Bone marrow (tissue), 2 donors: ENCODE measurements at regions not wholly inside any gene's neighbourhood (a gene's known extent, or its start where the extent isn't known, plus 50 kb on each side); places are given as distances from the start of the nearest gene placed in this dataset.

Experiments used
- DNase-seq, 2 donors: peaks; one replicate each; lab custom pipeline; 2025; lab: John Stamatoyannopoulos, UW

GRCh38 chr16:88320947-88321634, 61.7 kb upstream of the ZNF469 start:
- DNase-seq, result no peak

DNA sequence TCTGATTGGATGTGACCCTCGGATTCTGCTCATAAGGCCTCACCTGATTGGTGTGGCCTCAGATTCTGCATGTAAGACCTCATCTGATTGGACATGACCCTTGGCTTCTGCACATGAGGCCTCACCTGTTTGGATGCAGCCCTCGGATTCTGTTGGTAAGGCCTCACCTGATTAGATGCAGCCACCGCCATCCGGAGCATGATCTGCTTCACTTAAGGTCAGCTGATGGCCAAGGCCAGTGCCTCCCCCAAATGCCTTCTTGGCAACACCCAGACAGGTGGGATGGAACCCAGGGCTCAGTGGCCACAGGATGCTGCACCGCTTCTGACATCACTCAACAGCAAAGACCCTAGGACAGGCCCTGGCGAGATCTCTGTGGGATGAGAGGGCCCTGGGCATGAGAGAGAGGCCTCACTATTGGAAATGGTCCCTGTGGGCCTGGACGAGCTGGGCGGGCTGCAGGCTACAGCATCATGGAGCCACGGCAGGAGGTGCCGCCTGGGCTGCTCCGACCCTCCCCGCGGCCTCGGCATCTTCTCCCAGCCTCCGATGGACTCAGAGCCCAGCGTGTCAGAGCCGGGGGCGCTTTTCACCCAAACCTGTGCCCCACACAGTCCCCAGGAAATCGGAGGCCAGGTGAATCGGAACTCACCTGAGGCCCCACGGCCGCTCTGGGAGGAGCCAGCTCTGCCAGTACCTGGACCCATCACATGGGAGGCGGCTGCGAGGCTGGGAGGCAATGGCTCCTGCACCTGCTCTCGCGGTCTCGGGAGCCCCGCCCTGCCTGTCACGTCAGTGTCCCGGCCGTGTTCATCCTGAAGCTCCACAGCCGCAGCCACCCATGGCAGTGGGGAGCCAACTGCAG, 60.9 kb upstream of the ZNF469 start:
- no peak for DNase-seq

GRCh38 chr16:88322500-88322970, 60.2 kb upstream of the ZNF469 start:
- DNase-seq, result no peak

DNA sequence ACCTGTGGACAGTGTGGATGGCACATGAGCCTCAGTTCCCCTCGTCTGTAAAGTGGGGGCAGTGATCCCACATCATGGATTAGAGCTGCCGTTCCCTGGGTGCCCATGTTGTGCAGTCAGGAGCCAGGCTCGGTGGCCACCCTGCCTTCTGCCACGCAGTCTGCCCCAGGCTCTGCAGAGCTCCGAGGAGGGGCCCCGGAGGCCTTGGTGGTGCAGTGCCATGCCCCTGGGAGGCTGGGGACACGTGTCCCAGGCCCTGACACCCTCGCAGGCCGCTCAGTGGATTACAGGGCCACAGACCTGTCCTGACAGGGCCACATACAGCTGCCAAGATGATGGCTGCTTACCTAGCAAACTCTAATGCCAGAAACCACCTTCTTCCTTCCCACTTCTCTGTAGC, 59.7 kb upstream of the ZNF469 start:
- DNase-seq, result no peak

- no peak for DNase-seq
These were observed 59.0 kb upstream of the ZNF469 start for GRCh38 chr16:88323546-88324330.

DNA sequence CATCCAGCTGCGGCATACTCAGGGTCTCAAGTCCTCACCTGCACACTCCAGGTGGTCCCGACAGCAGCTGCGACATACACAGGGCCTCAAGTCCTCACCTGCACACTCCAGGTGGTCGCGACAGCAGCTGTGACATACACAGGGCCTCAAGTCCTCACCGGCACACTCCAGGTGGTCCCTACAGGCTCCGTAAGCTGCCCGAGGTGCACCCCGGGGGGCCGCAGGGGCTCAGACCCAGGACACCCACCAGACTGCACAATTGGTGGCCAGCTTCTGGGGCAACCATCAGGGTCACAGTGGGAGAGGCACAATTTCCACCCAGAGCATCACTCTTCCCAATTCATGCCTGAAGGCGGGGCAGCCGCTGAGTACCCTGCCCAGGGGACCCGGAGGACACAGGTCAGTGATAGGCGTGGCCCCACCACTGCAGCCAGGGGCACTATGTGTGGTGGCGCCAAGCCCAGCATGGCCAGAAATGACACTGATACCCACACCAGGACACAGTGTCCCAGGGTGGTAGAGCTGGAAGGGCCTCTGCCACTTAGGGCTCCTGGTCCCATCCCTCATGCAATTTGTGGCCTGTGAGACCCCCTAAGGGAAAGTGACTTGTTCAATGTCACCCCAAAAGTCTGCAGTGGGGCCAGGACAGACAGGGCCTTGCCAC, 57.5 kb upstream of the ZNF469 start:
- no peak for DNase-seq

DNA sequence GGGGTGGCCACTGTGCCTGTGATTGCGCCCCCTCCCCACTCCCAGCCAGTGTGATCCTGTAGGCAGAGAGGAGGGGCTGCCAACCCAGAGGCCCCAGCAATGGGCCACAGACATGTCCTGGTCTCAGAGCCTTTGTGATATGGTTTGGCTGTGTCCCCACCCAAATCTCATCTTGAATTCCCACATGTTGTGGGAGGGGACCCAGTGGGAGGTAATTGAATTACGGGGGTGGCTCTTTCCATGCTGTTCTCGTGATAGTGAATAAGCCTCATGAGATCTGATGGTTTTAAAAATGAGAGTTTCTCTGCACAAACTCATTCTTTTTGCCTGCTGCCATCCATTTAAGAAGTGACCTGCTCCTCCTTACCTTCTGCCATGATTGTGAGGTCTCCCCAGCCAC, 56.8 kb upstream of the ZNF469 start:
- DNase-seq, result no peak

- no peak for DNase-seq
These were observed 55.9 kb upstream of the ZNF469 start for GRCh38 chr16:88326611-88327485.

- no peak for DNase-seq
These were observed 55.0 kb upstream of the ZNF469 start for GRCh38 chr16:88327561-88328312.

GRCh38 chr16:88328313-88328980, 54.3 kb upstream of the ZNF469 start:
- DNase-seq, result no peak

GRCh38 chr16:88329726-88330700, 52.7 kb upstream of the ZNF469 start:
- no peak for DNase-seq

GRCh38 chr16:88330971-88331890, 51.5 kb upstream of the ZNF469 start:
- DNase-seq, result no peak

DNA sequence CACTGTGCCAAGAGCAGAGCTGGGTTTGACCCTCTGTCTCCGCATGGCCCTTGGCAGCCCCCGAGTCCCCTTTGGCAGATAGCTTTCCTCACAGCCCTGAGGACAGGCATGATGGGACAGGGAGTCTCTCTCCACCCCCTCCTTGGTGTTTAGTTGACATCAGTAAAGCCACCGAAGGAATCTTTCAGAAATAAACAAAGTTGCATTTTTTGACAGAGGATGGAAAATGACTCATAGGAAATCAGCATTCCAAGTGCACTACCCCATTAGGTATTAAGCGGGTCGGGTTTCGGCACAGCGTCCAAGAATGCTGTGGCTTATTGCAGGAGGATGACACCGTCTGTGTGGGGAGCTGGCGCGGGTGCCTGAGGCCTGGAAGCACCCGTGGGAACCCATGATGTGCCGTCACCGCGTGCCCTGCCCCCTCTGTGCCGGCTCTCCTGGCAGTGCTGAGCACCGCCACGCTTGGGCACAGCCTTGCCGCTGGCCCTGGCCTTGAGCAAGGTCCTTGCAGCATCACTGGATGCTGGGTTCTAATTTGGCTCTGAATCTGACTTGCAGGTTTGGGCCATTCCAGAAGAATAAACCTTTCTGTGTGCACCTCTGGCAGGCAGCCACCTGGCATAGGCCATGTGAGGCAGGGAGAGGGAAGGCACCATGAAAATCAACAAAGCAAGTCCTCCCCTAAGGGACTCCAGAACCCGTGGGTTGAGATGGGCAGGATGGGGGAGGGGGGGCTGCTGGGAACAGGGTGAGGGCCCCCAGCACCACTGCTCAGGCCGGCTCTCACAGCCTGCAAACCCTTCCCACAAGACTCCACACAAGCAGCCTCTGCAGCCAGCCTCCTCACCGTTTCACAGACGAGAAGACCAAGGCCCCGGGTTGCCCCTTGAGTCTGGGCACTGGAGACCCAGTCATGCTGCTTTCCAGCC, 50.5 kb upstream of the ZNF469 start:
- DNase-seq, result no peak

DNA sequence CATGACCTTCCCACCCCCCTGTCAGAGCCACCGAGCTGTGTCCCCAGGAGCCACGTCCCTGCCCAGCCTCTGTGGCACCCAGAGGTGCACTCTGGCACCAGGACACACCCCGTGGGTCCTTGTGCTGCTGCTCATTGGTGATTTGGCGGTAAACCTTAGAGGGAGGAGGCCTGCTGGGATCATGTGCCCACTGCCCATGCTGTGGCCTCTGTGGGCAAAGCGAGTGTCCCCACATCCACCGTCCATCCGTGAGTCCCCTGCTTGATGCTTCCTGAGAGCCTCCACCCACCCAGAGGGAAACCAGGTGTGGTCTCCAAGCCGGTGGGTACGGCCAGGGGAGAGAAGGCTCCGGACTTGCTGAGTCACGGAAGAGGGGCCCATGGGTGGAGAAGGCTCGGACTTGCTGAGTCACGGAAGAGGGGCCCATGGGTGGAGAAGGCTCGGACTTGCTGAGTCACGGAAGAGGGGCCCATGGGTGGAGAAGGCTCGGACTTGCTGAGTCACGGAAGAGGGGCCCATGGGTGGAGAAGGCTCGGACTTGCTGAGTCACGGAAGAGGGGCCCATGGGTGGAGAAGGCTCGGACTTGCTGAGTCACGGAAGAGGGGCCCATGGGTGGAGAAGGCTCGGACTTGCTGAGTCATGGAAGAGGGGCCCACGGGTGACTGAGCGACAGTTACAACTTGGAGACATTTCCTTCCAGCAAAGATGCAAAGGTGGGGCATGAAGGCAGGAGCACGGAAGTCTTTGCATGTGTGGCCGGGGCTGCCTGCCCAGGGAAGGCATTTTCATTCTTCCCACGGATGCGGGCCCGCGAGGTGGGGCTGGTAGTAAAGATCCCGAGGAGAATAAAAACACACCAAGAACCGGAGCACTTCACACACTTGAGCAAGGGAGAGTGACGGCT, 49.6 kb upstream of the ZNF469 start:
- DNase-seq, result peak; percentile 16 to 31
